Endodermal cell (in vitro differentiated cells): ENCODE measurements at regions not wholly inside any gene's neighbourhood (a gene's known extent, or its start where the extent isn't known, plus 50 kb on each side); places are given as distances from the start of the nearest gene placed in this dataset.

ENCODE experiments used
- DNase-seq: peaks from one replicate; pipeline ENCODE4 v3.0.0-alpha.2; 2017
- H3K27ac ChIP-seq: 2 replicates; pipeline ENCODE4 v1.5.1; 2013; ENCODE audit warnings: mild to moderate bottlenecking, low read depth, low read length, moderate library complexity
- H3K27me3 ChIP-seq: 2 replicates; pipeline ENCODE4 v1.6.1; 2013; ENCODE audit warnings: mild to moderate bottlenecking, low read length, moderate library complexity; ENCODE audit not compliant: insufficient read depth, control insufficient read depth, poor library complexity, severe bottlenecking
- H3K36me3 ChIP-seq: 2 replicates; pipeline ENCODE4 v1.7.0; 2013; ENCODE audit warnings: mild to moderate bottlenecking, low read length, moderate library complexity; ENCODE audit not compliant: control insufficient read depth, insufficient read depth
- H3K4me1 ChIP-seq: one replicate; pipeline ENCODE4 v1.7.0; 2013; ENCODE audit warnings: low read length; ENCODE audit not compliant: control insufficient read depth, insufficient read depth
- H3K4me3 ChIP-seq: 2 replicates; pipeline ENCODE4 v1.5.1; 2013; ENCODE audit warnings: mild to moderate bottlenecking, low read length, moderate library complexity
- H3K9ac ChIP-seq: 2 replicates; pipeline ENCODE4 v1.6.1; 2013; ENCODE audit warnings: mild to moderate bottlenecking, low read length, moderate library complexity; ENCODE audit not compliant: poor library complexity, severe bottlenecking; ENCODE audit errors: extremely low read depth
- H3K9me3 ChIP-seq: 2 replicates; pipeline ENCODE4 v1.6.1; 2013; ENCODE audit warnings: mild to moderate bottlenecking, low read length, moderate library complexity; ENCODE audit not compliant: control insufficient read depth
- H3K27ac Mint-ChIP-seq: 2 replicates; pipeline ENCODE4 v1.8.0; 2020; ENCODE audit warnings: mixed read lengths
- H3K27me3 Mint-ChIP-seq: 2 replicates; pipeline ENCODE4 v1.8.0; 2021; ENCODE audit warnings: mild to moderate bottlenecking, mixed read lengths; ENCODE audit not compliant: insufficient read depth
- H3K36me3 Mint-ChIP-seq: 2 replicates; pipeline ENCODE4 v1.8.0; 2020; ENCODE audit warnings: low read depth, mixed read lengths
- H3K4me1 Mint-ChIP-seq: 2 replicates; pipeline ENCODE4 v1.8.0; 2020; ENCODE audit warnings: mixed read lengths
- H3K4me3 Mint-ChIP-seq: 2 replicates; pipeline ENCODE4 v1.8.0; 2020; ENCODE audit warnings: mild to moderate bottlenecking, moderate library complexity, mixed read lengths
- H3K9me3 Mint-ChIP-seq: 2 replicates; pipeline ENCODE4 v1.8.0; 2020; ENCODE audit warnings: mild to moderate bottlenecking, mixed read lengths
- CTCF ChIP-seq: fragments of 200-600 bp; sonication (generic); conservative IDR thresholded peaks from 2 replicates; pipeline ENCODE4 v1.5.0; 2021; ENCODE audit warnings: antibody characterized with exemption, mild to moderate bottlenecking
- WGBS, 2 experiments: methylation state at CpG; one replicate each; pipeline versions ENCODE4 v1.1.5 to v1.1.7; 2013; ENCODE audit warnings: missing lambda C conversion rate in 2 of 2, mixed read lengths in 1 of 2; ENCODE audit not compliant: insufficient coverage in 1 of 2, insufficient read length in 1 of 2; 5-methylcytosine and 5-hydroxymethylcytosine counted together

GRCh38 chr1:177703888-177704446 lies 265.9 kb downstream of the SEC16B start:
- H3K9me3 ChIP-seq, result no peaks in the 10 kb centered on the region
- 72 to 89% methylated on average over 3 of the region's 3 CpGs for WGBS, 2 experiments
- Mint-ChIP-seq H3K4me3 (no peak overlapping the region), H3K4me1 (peaks cover 4% of the 10 kb centered on the region), H3K36me3 (no peaks in the 10 kb centered on the region), H3K27ac (no peak overlapping the region), H3K9me3 (no peaks in the 10 kb centered on the region), H3K27me3 (no peaks in the 10 kb centered on the region)
- no peaks in the 10 kb centered on the region for H3K27me3 ChIP-seq
- no peak overlapping the region for H3K4me3 ChIP-seq
- DNase-seq, result no peak
- no peak overlapping the region for H3K27ac ChIP-seq
- no peaks in the 10 kb centered on the region for H3K4me1 ChIP-seq
- no peak for TF ChIP-seq CTCF
- H3K36me3 ChIP-seq, result no peaks in the 10 kb centered on the region
- no peak overlapping the region for H3K9ac ChIP-seq

- WGBS, 2 experiments, result 66 to 77% methylated on average over 2 to 3 of the region's 3 CpGs
- H3K27me3 Mint-ChIP-seq, result no peaks in the 10 kb centered on the region
- H3K36me3 Mint-ChIP-seq, result no peaks in the 10 kb centered on the region
- Histone ChIP-seq H3K9me3 (no peaks in the 10 kb centered on the region), H3K4me3 (no peak overlapping the region), H3K36me3 (no peaks in the 10 kb centered on the region), H3K4me1 (no peaks in the 10 kb centered on the region), H3K9ac (no peak overlapping the region), H3K27me3 (no peaks in the 10 kb centered on the region), H3K27ac (no peak overlapping the region)
- H3K9me3 Mint-ChIP-seq, result peaks cover 3% of the 10 kb centered on the region
- peaks cover 4% of the 10 kb centered on the region for H3K4me1 Mint-ChIP-seq
- H3K4me3 Mint-ChIP-seq, result no peak overlapping the region
- no peak for DNase-seq
- no peak for TF ChIP-seq CTCF
- no peak overlapping the region for H3K27ac Mint-ChIP-seq
These were observed 268.1 kb downstream of the SEC16B start for GRCh38 chr1:177701654-177702353.

- no peak for DNase-seq
- Histone ChIP-seq H3K27ac (no peak overlapping the region), H3K9me3 (no peaks in the 10 kb centered on the region), H3K4me3 (no peak overlapping the region), H3K4me1 (no peaks in the 10 kb centered on the region), H3K27me3 (no peaks in the 10 kb centered on the region), H3K36me3 (no peaks in the 10 kb centered on the region), H3K9ac (no peak overlapping the region)
- Mint-ChIP-seq H3K4me3 (no peak overlapping the region), H3K4me1 (peaks cover 2% of the 10 kb centered on the region), H3K27me3 (no peaks in the 10 kb centered on the region), H3K27ac (no peak overlapping the region), H3K36me3 (no peaks in the 10 kb centered on the region), H3K9me3 (peaks cover 3% of the 10 kb centered on the region)
- no peak for TF ChIP-seq CTCF
- 91 to 96% methylated on average over 3 to 5 of the region's 5 CpGs for WGBS, 2 experiments
These were observed 269.0 kb downstream of the SEC16B start for GRCh38 chr1:177700856-177701255.
